ENCODE measurements at regions not wholly inside any gene's neighbourhood (a gene's known extent, or its start where the extent isn't known, plus 50 kb on each side); places are given as distances from the start of the nearest gene placed in this dataset.

- Histone ChIP-seq H3K4me3 (no peak overlapping the region), H3K27me3 (replicated peaks; ENCODE audit: insufficient read depth) (no peaks in the 10 kb centered on the region), H3K27ac (no peak overlapping the region), H3K36me3 (no peaks in the 10 kb centered on the region), H3K4me1 (replicated peaks) (no peaks in the 10 kb centered on the region), H3K9me3 (no peaks in the 10 kb centered on the region)
- no peak for DNase-seq (ENCODE audit: low spot score)
- WGBS, result 63% methylated on average over 2 of the region's 2 CpGs
- TF ChIP-seq POLR2A (IDR thresholded peaks at IDR 0.05) (no peak), POLR2AphosphoS5 (IDR thresholded peaks at IDR 0.05) (no peak), CTCF (IDR thresholded peaks at IDR 0.05) (no peak)
- intact Hi-C loops (cut with DNase I), result no loop called here
These were observed 1607.7 kb downstream of the ARAP2 start for GRCh38 chr4:34636623-34637022.

DNA sequence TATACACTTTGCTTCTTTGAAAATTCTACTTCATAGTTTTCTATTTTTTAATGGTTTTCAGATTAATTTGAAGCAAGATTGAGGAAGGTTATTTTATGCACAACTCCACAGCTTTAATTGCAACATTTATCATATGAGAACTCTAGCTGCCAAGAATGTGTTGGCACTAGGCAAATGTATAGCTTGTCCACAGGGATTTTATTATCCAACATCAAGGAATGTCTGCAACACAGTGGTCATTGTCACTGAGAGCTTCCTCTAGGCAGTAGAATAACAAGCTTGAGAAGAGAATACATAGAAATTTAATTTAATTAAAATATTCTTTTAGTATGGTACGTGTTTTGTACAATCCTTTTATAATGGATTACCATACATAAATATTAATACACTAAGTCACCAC is 1600.8 kb downstream of the ARAP2 start:
- 53% methylated on average over 1 of the region's 1 CpG for WGBS
- intact Hi-C loops (cut with DNase I), result no loop called here
- H3K36me3 ChIP-seq, result no peaks in the 10 kb centered on the region
- TF ChIP-seq CTCF (IDR thresholded peaks at IDR 0.05) (no peak), POLR2AphosphoS5 (IDR thresholded peaks at IDR 0.05) (no peak), POLR2A (IDR thresholded peaks at IDR 0.05) (no peak)
- H3K9me3 ChIP-seq, result no peaks in the 10 kb centered on the region
- H3K27ac ChIP-seq, result no peak overlapping the region
- H3K4me1 ChIP-seq (replicated peaks), result no peaks in the 10 kb centered on the region
- H3K27me3 ChIP-seq (replicated peaks; ENCODE audit: insufficient read depth), result no peaks in the 10 kb centered on the region
- H3K4me3 ChIP-seq, result no peak overlapping the region
- no peak for DNase-seq (ENCODE audit: low spot score)

- H3K36me3 ChIP-seq, result no peaks in the 10 kb centered on the region
- TF ChIP-seq POLR2AphosphoS5 (IDR thresholded peaks at IDR 0.05) (no peak), CTCF (IDR thresholded peaks at IDR 0.05) (no peak), POLR2A (IDR thresholded peaks at IDR 0.05) (no peak)
- no peaks in the 10 kb centered on the region for H3K9me3 ChIP-seq
- H3K27me3 ChIP-seq (replicated peaks; ENCODE audit: insufficient read depth), result no peaks in the 10 kb centered on the region
- no peaks in the 10 kb centered on the region for H3K4me1 ChIP-seq (replicated peaks)
- no peak overlapping the region for H3K4me3 ChIP-seq
- no peak for DNase-seq (ENCODE audit: low spot score)
- intact Hi-C loops (cut with DNase I), result no loop called here
- H3K27ac ChIP-seq, result no peak overlapping the region
- WGBS, result 84% methylated on average over 4 of the region's 4 CpGs
These were observed 1599.7 kb downstream of the ARAP2 start for GRCh38 chr4:34644579-34645115.

- Histone ChIP-seq H3K27ac (no peak overlapping the region), H3K36me3 (no peaks in the 10 kb centered on the region), H3K4me1 (replicated peaks) (no peaks in the 10 kb centered on the region), H3K9me3 (no peaks in the 10 kb centered on the region), H3K4me3 (no peak overlapping the region), H3K27me3 (replicated peaks; ENCODE audit: insufficient read depth) (no peaks in the 10 kb centered on the region)
- no peak for DNase-seq (ENCODE audit: low spot score)
- intact Hi-C loops (cut with DNase I), result no loop called here
- TF ChIP-seq POLR2AphosphoS5 (IDR thresholded peaks at IDR 0.05), result no peak
These were observed 1594.6 kb downstream of the ARAP2 start for GRCh38 chr4:34649716-34650115.

- Histone ChIP-seq H3K36me3 (no peaks in the 10 kb centered on the region), H3K27ac (no peak overlapping the region), H3K4me1 (replicated peaks) (no peaks in the 10 kb centered on the region), H3K9me3 (no peaks in the 10 kb centered on the region), H3K4me3 (no peak overlapping the region), H3K27me3 (replicated peaks; ENCODE audit: insufficient read depth) (no peaks in the 10 kb centered on the region)
- no peak for TF ChIP-seq POLR2A (IDR thresholded peaks at IDR 0.05)
- no peak for TF ChIP-seq POLR2AphosphoS5 (IDR thresholded peaks at IDR 0.05)
- TF ChIP-seq CTCF (IDR thresholded peaks at IDR 0.05), result no peak
- DNase-seq (ENCODE audit: low spot score), result no peak
- 94% methylated on average over 5 of the region's 5 CpGs for WGBS
- intact Hi-C loops (cut with DNase I), result no loop called here
These were observed 1580.3 kb downstream of the ARAP2 start for GRCh38 chr4:34664051-34664450.
